GM21786 (cell line): ENCODE measurements at regions not wholly inside any gene's neighbourhood (a gene's known extent, or its start where the extent isn't known, plus 50 kb on each side); places are given as distances from the start of the nearest gene placed in this dataset.

Experiments
- ATAC-seq: cut with Tn5 transposase; IDR thresholded peaks from one replicate; pipeline ENCODE4 v1.9.1; 2021; ENCODE audit not compliant: unreplicated experiment

- no peak for ATAC-seq
Measured at GRCh38 chr2:237167934-237168333, 82.2 kb downstream of the COPS8 start.

- ATAC-seq, result no peak
Measured at GRCh38 chr2:237170020-237170419, 84.3 kb downstream of the COPS8 start.

- no peak for ATAC-seq
Measured at GRCh38 chr2:237171396-237171795, 85.7 kb downstream of the COPS8 start.

GRCh38 chr2:237171881-237172280 is 86.2 kb downstream of the COPS8 start:
- ATAC-seq, result no peak

GRCh38 chr2:237177052-237177451 is 91.4 kb downstream of the COPS8 start:
- no peak for ATAC-seq

- ATAC-seq, result no peak
Measured at GRCh38 chr2:237177986-237178385, 92.3 kb downstream of the COPS8 start.

GRCh38 chr2:237178396-237178795 is 92.7 kb downstream of the COPS8 start:
- no peak for ATAC-seq

GRCh38 chr2:237179161-237179560 is 93.5 kb downstream of the COPS8 start:
- ATAC-seq, result no peak

- ATAC-seq, result no peak
Measured at GRCh38 chr2:237180187-237180586, 94.5 kb downstream of the COPS8 start.

- ATAC-seq, result no peak
Measured at GRCh38 chr2:237180987-237181386, 95.3 kb downstream of the COPS8 start.

- no peak for ATAC-seq
Measured at GRCh38 chr2:237181844-237182243, 96.2 kb downstream of the COPS8 start.

GRCh38 chr2:237182422-237183123 is 96.9 kb downstream of the COPS8 start:
- ATAC-seq, result no peak

- no peak for ATAC-seq
Measured at GRCh38 chr2:237184192-237184918, 98.7 kb downstream of the COPS8 start.

GRCh38 chr2:237184919-237185552 is 99.3 kb downstream of the COPS8 start:
- ATAC-seq, result no peak

- ATAC-seq, result no peak
Measured at GRCh38 chr2:237185553-237185925, 99.8 kb downstream of the COPS8 start.

GRCh38 chr2:237189799-237190198 is 104.1 kb downstream of the COPS8 start:
- no peak for ATAC-seq

- ATAC-seq, result no peak
Measured at GRCh38 chr2:237190966-237191713, 105.5 kb downstream of the COPS8 start.

- no peak for ATAC-seq
Measured at GRCh38 chr2:237191714-237192081, 106.0 kb downstream of the COPS8 start.

- no peak for ATAC-seq
Measured at GRCh38 chr2:237192881-237193280, 107.2 kb downstream of the COPS8 start.

GRCh38 chr2:237193436-237193835 is 107.7 kb downstream of the COPS8 start:
- no peak for ATAC-seq

GRCh38 chr2:237194081-237194480 is 108.4 kb downstream of the COPS8 start:
- ATAC-seq, result no peak

- ATAC-seq, result no peak
Measured at GRCh38 chr2:237194906-237195305, 109.2 kb downstream of the COPS8 start.
